ENCODE measurements at regions not wholly inside any gene's neighbourhood (a gene's known extent, or its start where the extent isn't known, plus 50 kb on each side); places are given as distances from the start of the nearest gene placed in this dataset.

GRCh38 chr5:62982348-62982747, 403.7 kb downstream of the LRRC70 start:
- no peak for DNase-seq (ENCODE audit: low read depth in 2 of 2)

- no peak for DNase-seq (ENCODE audit: low read depth in 2 of 2)
These were observed 402.3 kb downstream of the LRRC70 start for GRCh38 chr5:62980884-62981283.

- no peak for DNase-seq (ENCODE audit: low read depth in 2 of 2)
These were observed 400.9 kb downstream of the LRRC70 start for GRCh38 chr5:62979472-62979871.

- DNase-seq (ENCODE audit: low read depth in 2 of 2), result no peak
These were observed 399.0 kb downstream of the LRRC70 start for GRCh38 chr5:62977661-62978060.

GRCh38 chr5:62974623-62975022, 396.0 kb downstream of the LRRC70 start:
- DNase-seq (ENCODE audit: low read depth in 2 of 2), result no peak

GRCh38 chr5:62969409-62970120, 390.9 kb downstream of the LRRC70 start:
- DNase-seq (ENCODE audit: low read depth in 2 of 2), result no peak

GRCh38 chr5:62964428-62964827, 385.8 kb downstream of the LRRC70 start:
- no peak for DNase-seq (ENCODE audit: low read depth in 2 of 2)

- no peak for DNase-seq (ENCODE audit: low read depth in 2 of 2)
These were observed 382.2 kb downstream of the LRRC70 start for GRCh38 chr5:62960781-62961180.

- no peak for DNase-seq (ENCODE audit: low read depth in 2 of 2)
These were observed 378.0 kb downstream of the LRRC70 start for GRCh38 chr5:62956597-62956996.

- DNase-seq (ENCODE audit: low read depth in 2 of 2), result no peak
These were observed 376.0 kb downstream of the LRRC70 start for GRCh38 chr5:62954578-62954977.

- no peak for DNase-seq (ENCODE audit: low read depth in 2 of 2)
These were observed 369.7 kb downstream of the LRRC70 start for GRCh38 chr5:62948301-62948700.

- no peak for DNase-seq (ENCODE audit: low read depth in 2 of 2)
These were observed 363.8 kb downstream of the LRRC70 start for GRCh38 chr5:62942384-62942783.

GRCh38 chr5:62938927-62939326, 360.3 kb downstream of the LRRC70 start:
- DNase-seq (ENCODE audit: low read depth in 2 of 2), result no peak

GRCh38 chr5:62937661-62938558, 359.3 kb downstream of the LRRC70 start:
- no peak for DNase-seq (ENCODE audit: low read depth in 2 of 2)

- DNase-seq (ENCODE audit: low read depth in 2 of 2), result no peak
These were observed 357.0 kb downstream of the LRRC70 start for GRCh38 chr5:62935660-62936059.

GRCh38 chr5:62934319-62934718, 355.7 kb downstream of the LRRC70 start:
- no peak for DNase-seq (ENCODE audit: low read depth in 2 of 2)

- no peak for DNase-seq (ENCODE audit: low read depth in 2 of 2)
These were observed 354.6 kb downstream of the LRRC70 start for GRCh38 chr5:62933261-62933660.

GRCh38 chr5:62931153-62931950, 352.7 kb downstream of the LRRC70 start:
- DNase-seq (ENCODE audit: low read depth in 2 of 2), result no peak

GRCh38 chr5:62922191-62922590, 343.6 kb downstream of the LRRC70 start:
- DNase-seq (ENCODE audit: low read depth in 2 of 2), result no peak

GRCh38 chr5:62920856-62921255, 342.2 kb downstream of the LRRC70 start:
- no peak for DNase-seq (ENCODE audit: low read depth in 2 of 2)

GRCh38 chr5:62909326-62909725, 330.7 kb downstream of the LRRC70 start:
- no peak for DNase-seq (ENCODE audit: low read depth in 2 of 2)

GRCh38 chr5:62902126-62902525, 323.5 kb downstream of the LRRC70 start:
- DNase-seq (ENCODE audit: low read depth in 2 of 2), result no peak

Measured in stimulated activated CD8-positive, alpha-beta memory T cell treated with anti-CD3 and anti-CD28 coated beads, Interleukin-15, amount 100 ng/mL, for 48 hours (primary cell).